GM12874 (cell line): ENCODE measurements at regions not wholly inside any gene's neighbourhood (a gene's known extent, or its start where the extent isn't known, plus 50 kb on each side); places are given as distances from the start of the nearest gene placed in this dataset.

Experiments used
- TF ChIP-seq, protein P1 (sequence below): IDR thresholded peaks from 2 replicates; pipeline ENCODE4 v1.5.1; 2011; ENCODE audit warnings: low read depth, mild to moderate bottlenecking, control low read depth, low read length, moderate library complexity; ENCODE audit not compliant: insufficient read depth

DNA sequence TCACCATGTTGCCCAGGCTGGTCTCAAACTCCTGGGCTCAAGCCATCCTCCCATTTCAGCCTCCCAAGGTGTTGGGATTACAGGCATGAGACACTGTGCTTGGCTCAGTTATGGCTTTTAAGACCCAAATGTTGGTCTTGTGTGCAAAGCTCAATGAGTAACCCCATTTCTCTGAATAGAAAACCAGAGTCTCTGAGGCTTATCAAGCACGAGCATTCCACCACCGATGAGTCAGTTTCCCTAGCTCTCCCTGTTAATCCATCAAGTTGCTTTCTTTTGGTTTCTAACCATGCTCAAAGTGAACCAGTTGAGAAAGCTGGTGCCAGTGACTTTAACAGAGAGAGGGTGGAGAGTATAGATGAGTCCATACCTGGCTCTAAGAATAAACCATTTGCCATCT is 350.9 kb upstream of the ADGRL2 start:
- TF ChIP-seq, protein P1, sequence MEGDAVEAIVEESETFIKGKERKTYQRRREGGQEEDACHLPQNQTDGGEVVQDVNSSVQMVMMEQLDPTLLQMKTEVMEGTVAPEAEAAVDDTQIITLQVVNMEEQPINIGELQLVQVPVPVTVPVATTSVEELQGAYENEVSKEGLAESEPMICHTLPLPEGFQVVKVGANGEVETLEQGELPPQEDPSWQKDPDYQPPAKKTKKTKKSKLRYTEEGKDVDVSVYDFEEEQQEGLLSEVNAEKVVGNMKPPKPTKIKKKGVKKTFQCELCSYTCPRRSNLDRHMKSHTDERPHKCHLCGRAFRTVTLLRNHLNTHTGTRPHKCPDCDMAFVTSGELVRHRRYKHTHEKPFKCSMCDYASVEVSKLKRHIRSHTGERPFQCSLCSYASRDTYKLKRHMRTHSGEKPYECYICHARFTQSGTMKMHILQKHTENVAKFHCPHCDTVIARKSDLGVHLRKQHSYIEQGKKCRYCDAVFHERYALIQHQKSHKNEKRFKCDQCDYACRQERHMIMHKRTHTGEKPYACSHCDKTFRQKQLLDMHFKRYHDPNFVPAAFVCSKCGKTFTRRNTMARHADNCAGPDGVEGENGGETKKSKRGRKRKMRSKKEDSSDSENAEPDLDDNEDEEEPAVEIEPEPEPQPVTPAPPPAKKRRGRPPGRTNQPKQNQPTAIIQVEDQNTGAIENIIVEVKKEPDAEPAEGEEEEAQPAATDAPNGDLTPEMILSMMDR, result no peak

- TF ChIP-seq, protein P1, result no peak
Observed at GRCh38 chr1:81446000-81446669, 354.6 kb upstream of the ADGRL2 start.

DNA sequence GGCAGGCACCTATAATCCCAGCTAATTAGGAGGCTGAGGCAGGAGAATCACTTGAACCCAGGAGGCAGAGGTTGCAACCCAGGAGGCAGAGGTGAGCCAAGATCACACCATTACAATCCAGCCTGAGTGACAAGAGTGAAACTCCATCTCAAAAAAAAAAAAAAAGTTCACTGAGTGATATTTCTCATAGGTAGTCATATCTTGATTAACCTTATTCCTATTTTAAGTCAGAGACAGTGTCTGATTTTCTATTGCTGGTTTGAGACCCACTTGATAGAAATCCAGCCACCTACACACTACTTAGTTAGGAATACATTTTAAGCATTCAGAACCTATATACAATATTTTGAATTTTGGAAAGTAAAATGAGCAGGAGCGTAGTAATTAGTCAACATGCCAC is 357.4 kb upstream of the ADGRL2 start:
- TF ChIP-seq, protein P1, result no peak

GRCh38 chr1:81439046-81439823 is 361.5 kb upstream of the ADGRL2 start:
- TF ChIP-seq, protein P1, result no peak

DNA sequence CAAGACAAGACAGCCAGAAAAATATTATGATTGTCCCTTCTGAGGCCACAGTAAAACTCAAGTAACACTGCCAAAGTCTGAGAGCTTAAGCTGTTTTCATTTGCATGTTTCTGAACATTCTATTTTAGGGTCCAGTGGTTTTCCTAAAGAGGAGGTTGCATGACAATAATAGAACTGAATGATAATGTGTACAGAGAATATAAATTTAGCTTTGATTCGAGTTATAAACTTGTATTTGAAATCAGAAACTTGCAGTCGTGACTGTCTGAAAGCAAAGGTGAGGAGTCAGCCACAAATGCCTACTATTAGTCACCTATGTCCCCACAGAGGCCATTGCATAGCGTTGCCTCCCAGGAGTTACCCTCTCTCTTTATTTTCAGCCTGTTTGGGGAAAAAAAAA is 363.1 kb upstream of the ADGRL2 start:
- TF ChIP-seq, protein P1, result no peak

- TF ChIP-seq, protein P1, result no peak
Observed at GRCh38 chr1:81437213-81437612, 363.5 kb upstream of the ADGRL2 start.

GRCh38 chr1:81435175-81435574 is 365.6 kb upstream of the ADGRL2 start:
- TF ChIP-seq, protein P1, result no peak
